HT-29 (cell line): ENCODE measurements at regions not wholly inside any gene's neighbourhood (a gene's known extent, or its start where the extent isn't known, plus 50 kb on each side); places are given as distances from the start of the nearest gene placed in this dataset.
"Not testable (repeated sequence)": the region's sequence is repeated elsewhere in the genome, so short reads cannot be mapped to it uniquely, and the experiment has no call there.

Experiments
- DNase-seq: peaks from one replicate; pipeline ENCODE4 v3.0.0-alpha.2; 2015; ENCODE audit warnings: low spot score

DNA sequence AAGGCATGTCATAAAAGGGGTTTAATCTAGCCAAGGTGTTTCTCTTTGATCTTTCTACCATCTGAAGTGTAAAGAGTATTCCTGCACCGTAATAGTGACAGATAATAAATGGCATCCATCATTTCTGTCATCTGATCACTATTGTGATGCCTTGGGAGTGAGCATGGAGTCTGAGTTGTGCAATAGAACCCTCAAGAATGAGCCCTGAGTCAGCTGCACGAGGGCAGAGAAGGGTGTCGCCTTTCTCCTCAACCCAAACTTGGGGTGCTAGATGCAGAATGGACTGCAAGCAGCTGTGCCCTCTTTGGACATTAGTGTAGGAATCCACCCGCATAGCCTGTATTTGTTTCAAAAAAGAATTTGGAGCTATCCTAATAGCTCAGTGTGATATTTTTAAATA, 115.2 kb downstream of the ZNF37A start:
- DNase-seq = no peak

DNA sequence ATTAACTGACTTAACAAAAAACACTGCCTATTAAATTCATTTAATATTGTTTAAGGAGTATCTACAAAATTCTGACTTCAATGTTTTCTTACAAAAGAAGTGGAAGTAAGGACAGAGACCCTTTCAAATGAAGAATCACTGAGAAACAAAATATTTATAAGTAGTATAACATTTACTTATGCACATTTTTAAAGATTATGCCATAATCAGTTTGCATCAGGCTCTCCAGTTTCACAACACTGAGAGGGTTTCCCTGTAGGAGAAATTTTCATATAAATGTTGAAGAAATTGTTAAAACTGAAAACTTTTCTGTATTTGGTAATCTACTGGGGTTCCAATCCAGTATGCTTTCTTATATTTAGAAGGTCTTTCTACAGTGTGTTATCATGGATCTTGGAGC, 115.6 kb downstream of the ZNF37A start:
- DNase-seq = not testable (repeated sequence)

DNA sequence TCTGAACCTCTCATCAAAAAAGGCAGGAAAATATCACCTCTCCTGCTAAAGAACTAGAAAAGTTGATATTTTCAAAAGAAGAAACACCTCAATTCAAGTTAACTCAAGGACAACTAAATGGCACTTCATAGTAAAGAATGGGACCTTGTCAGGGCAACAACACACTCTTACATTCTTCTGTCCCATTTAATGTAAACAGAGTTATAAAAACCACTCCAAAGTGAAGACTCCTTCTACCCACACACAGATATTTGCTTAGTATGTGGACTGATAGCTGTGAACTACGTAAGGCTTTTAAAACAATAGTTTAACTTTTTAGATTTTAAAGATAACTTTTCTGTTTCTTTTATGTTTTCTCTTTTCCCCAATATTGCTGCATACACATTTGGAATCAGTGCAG, 118.3 kb downstream of the ZNF37A start:
- DNase-seq = no peak

DNA sequence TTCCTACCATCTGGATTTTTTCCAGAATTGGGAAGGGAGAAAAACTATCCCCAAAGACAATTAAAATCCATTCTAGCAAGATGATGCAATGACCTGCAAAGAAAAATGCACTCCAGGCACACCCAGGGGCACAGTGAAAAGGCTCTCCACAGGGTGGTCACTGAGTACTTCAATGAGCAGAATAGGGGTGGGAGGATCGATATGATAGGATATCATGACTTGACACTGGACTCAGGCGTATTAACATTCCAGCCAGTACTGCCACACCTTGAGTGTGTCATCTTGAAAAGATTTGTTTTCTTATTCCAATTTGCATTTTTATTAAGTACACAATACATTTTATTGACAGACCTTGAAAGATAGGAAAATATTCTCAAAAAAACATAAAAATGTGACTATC, 132.2 kb downstream of the ZNF37A start:
- DNase-seq = no peak

DNA sequence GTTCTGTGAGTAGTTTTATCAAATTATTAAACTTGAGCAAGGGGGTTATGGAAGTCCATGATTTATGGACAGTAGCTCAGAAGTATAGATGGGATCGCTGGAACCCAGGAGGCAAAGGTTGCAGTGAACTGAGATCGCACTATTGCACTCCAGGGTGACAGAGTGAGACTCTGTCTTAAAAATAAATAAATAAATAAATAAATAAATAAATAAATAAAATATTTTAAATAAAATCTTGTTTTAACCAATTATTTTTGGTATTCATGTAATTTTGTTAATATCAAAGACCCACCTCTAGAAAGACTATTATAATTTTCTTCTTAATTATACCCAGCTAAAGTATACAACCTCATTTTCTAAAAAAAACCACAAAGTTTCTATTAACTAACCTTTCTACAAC, 134.3 kb downstream of the ZNF37A start:
- no peak for DNase-seq

DNA sequence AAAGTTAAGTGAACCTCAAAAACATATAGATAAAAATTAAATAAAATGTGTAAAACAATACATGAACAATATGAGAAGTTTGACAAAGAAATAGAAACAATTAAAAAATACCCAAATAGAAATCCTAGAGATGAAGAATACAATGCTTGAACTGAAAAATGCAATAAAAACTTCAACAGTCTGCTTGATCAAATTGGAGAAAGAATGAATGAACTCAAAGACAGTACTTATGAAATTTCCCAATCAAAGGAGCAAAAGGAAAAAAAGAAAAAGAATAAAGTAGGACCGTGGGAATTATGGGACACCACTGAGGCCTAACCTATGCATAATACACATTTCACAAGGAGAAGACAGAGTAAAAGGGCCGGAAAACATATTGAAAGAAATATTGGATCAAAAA, 144.3 kb downstream of the ZNF37A start:
- not testable (repeated sequence) for DNase-seq

DNA sequence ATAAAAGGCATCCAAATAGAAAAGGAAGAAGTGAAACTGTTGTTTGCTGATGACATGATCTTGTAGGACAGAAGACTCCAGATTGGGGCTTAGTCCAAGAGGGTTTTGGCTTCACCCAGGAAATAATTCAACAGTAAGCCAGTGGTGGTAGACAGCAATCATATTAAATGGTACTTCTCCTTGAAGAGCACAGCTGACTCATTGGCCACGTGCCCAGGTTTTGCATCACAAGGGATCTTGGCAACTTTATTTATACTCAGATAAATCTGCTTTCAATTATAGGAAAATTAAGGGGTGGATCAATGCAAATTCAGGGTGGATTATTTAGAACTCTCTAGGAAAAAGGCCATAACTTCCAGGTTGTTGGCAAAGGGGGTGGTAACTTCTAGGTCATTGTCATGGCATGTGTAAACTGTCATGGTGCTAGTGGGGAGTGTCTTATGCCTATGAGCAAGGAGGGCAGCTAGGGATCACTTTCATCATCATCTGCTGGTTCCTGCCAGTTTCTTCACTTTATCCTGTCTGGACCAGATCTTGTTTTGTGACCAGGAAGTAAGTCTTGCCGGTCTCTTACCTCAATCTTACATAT, 148.0 kb downstream of the ZNF37A start:
- DNase-seq = peak; percentile 2

DNA sequence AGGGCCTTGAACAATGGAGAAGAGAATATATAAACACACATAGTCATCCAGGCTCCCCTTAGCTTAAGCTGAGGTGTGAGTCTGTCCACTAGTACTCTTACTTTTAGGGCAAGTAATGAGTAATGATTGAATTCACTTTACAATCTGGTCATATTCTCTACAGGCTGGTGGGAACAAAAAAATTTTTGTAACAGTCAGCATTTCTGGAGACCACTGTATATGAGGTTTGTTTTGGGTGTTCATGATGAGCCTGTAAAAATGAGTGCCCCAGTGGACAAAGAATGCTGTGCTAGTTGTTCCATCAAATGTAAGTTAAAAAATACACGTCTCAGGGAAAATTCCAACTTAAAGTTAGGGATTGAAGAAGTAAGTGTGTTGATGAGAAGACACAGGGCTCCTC, 154.0 kb downstream of the ZNF37A start:
- DNase-seq = not testable (repeated sequence)

DNA sequence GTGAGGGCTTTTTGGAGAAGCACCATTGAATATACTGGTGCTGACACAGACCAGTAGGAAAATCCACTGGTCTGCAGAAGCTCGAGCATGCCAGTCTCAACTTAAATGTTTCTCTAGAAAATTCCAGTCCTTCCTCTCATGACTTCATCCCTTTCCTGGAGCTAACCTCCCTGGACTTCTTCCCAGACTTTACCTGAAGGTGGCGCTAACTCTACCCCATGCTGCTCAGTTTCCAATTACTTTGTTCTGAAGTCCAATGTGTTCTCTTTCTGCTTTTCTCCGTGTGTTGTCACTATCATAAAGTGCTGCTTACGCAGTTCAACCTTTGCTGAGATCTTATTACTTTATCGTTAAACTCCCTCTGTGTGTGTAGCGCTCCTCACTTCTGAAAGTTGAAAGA, 158.4 kb downstream of the ZNF37A start:
- DNase-seq = peak; percentile 11

DNA sequence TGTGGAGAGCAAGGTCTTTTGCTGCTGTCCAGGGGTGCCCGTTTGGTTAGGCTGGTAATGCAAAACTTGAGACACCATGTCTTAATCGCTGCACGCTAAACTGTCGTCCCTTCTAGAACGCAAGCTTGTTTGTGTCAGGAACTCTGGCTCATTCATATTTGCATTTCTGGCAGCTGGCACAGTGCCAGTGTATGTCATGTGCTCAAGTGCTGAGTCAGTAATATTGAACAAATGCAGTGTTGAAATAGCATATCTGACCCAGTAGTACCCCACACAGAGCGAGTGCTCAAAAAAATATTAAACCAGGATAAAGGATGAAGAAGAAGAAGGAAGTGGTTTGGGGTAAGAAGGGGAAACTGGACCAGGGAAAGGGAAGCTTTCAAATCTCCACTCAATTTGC, 173.4 kb downstream of the ZNF37A start:
- not testable (repeated sequence) for DNase-seq

DNA sequence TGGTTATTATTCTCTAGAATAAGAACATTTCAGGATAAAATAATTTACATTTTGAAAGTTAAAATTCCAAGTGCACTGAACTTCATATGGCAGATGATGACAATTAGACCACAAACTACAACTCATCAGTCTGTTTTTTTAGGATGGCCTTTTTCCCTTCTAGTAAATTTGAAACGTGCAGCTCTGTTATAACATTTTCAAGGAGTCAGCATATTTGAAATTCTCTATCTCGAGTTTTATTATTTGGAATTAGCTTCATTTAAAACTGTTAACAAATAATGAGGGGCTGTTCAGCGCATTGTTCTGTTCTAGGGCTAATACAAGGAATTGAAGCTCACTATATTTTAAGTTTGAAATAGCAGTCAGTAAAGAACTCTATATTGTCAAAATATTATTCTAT, 176.9 kb downstream of the ZNF37A start:
- DNase-seq = not testable (repeated sequence)

DNA sequence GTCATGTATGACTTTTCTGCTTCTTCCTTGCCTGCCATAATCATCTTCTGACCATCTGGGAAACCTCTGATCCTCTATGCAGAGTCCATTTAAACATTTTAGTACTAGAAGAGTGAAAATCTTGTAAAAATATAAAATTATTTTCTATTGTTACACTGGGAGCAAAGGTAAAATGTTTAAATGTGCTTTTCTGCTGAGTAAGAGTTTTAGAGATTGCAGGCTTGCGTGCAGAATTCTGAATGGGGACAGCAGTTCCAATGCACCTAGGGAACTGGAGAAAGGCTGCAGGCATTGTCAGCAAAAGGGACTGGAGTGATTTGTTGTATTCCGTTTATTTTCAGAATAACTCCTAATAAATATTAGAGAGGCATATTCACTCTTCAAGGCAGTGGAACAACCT, 180.7 kb downstream of the ZNF37A start:
- not testable (repeated sequence) for DNase-seq

DNA sequence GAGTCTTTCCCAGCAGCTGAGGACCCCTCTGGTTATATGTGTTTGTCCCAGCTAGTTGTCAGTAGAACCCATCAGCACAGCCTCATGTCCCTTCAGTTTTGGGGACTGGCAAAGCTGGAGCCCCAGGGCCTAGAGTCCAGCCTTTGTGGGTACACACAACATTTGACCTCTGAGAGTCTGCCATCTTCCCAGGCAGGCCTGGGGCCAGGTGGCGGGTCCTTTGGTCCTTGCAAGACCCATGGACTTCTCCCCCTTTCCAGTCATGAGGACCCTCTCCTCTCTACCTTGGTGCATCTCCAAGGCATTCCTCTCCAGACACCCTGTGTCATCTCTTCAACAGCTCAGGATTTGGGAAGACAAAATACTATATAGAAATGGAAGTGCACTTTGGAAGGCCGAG, 198.4 kb downstream of the ZNF37A start:
- not testable (repeated sequence) for DNase-seq

DNA sequence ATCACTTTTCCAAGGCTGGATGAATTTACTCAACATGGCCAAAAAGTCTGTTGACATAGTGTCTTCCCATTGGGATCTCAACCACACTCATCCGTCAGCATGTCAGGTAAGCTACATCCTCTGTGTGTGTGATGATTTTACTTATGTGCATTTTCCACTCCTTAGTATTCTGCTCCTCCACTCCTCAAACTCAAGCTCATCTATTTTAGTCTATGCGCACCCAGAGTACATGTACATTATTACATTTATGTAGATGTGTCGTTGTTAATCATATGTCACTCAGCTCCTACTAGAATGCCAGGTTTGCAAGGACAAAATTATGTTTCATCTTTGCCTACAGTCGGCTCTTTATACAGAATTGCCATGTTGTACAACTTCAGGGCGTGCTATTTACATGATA, 216.0 kb downstream of the ZNF37A start:
- DNase-seq = not testable (repeated sequence)

DNA sequence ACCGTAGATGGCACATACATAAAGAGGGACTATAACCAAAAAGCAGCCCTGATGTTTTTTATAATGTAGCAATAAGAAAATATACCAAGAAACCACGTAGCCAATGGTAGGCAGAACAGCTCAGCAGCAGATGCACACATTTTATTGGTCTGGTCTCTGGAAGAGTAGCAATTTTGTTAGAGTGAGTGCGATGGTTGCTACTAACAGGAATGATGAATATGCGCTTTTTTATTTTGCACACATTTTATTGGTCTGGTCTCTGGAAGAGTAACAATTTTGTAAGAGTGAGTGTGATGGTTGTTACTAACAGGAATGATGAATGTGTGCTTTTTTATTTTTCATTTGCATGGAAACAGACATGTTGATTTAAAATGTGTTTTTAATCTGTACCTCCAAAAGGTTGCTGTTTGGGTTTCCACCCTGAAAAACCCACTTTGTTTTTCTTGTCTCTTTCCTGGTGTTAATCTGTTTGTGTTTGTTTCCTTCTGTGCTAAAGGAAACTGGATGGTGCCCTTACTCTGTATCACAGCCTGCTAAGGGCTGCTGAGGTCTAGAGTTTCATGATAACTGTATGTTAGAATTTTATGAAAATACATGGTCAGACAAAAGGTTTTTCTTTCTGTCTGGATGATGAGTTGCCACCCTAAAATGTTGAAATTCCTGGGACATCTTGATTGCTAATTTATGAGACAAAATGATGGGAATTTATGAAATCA, 221.1 kb downstream of the ZNF37A start:
- DNase-seq = not testable (repeated sequence)

DNA sequence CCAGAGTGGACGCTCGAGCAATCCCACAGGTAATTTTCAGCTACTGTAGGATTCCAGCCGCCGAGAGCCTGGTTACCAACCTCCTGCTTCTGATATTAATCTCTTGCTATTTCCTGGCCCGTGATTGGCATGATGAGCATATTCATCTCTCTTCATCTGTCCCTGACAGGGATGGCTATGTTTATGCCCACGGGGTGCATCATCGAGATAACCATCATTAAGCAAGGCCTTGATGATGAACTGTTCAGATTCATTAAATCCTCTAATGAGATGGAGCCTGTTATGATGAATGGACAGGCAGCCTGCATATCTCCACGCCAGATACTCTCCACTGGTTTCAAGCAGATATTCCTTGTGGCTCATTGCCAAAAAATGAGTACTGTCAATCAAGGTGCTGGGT, 227.3 kb downstream of the ZNF37A start:
- not testable (repeated sequence) for DNase-seq

DNA sequence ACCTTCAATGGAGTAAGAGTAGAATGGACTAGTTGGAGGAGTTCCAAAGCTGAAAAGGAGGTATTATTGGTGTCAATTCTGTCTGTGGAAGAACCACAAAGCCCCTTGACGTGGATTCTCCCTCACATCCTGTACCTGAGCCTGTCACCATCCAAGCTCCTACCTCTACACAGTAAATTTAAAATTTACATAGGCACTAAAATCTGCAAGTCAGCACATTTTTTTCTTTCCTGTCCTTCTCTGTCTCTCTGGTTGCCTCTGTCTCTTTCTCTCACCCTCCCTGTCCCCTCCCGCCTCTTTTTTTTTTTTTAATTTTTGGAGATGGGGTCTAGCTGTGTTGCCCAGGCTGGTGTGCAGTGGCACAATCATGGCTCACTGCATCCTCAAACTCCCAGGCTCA, 236.2 kb downstream of the ZNF37A start:
- not testable (repeated sequence) for DNase-seq

DNA sequence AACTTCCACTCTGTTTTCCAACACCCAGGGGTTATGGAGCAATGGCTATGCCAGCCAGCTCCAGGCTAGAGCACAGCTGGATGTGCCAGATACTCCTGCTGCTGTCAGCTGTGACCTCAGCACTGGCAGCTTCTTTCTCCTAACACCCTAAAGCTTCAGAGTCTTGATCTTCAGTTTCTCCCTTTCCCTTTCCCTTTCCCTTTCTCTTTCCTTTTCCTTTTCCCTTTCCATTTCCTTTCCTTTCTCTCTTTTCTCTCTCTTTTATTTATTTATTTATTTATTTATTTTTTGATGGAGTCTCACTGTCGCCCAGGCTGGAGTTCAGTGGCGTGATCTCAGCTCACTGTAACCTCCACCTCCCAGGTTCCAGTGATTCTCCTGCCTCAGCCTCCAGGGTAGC, 237.0 kb downstream of the ZNF37A start:
- DNase-seq = not testable (repeated sequence)

DNA sequence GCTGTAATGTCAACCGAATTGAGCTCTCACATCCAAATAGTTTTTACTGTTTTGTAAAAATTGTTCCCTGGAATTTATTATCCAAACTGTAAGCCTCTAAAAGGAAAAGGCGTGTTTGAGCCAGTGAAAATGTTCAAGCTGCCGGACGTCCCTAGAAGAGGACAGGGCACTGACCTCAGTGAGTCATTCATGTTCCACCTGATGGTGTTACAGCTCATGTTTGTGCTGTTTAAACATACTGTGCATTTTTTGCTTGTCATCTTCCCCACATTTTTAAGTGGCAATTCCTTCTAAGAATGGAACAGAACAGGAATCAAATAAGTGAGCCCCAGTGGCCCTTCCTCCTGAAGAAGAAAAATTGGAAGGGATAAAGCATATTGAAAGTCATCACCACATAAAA, 239.6 kb downstream of the ZNF37A start:
- DNase-seq = not testable (repeated sequence)

DNA sequence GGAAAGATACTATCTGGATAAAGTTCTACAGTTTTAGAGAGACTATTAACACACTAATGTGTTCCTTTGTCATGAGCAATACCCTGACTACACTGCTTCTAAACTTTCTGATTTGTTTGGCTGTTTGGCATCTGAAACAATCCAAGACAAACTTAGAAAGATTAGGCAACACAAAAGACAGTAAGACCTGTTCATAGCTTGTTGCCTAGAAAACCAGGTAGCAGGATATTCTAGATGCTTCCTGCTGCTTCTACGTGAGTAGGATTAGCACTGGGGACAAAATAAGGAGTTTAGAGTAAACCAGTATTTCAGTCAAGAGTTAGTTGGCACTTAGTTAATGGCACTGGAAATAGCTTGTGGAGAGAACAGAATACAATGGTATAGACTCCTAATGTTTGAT, 256.5 kb downstream of the ZNF37A start:
- not testable (repeated sequence) for DNase-seq

DNA sequence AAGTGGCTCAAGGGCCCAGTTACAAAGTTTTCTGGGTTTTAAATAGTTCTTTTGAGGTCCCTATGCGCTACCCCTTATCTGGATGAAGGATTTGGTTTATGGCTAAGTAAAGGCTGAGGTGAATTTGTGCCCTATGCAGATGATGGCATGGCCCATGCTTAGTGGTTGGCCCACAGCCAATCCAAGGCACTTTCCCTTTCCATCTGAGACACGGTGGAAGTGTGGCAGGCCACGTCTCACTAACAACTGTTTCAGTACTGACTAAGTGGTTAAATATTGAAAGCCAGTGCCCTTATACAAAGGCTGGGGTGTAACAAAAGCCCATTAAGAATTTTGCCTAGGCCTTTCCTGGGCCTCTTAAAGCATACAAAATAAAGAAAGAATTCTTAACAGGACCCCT, 260.3 kb downstream of the ZNF37A start:
- not testable (repeated sequence) for DNase-seq

DNA sequence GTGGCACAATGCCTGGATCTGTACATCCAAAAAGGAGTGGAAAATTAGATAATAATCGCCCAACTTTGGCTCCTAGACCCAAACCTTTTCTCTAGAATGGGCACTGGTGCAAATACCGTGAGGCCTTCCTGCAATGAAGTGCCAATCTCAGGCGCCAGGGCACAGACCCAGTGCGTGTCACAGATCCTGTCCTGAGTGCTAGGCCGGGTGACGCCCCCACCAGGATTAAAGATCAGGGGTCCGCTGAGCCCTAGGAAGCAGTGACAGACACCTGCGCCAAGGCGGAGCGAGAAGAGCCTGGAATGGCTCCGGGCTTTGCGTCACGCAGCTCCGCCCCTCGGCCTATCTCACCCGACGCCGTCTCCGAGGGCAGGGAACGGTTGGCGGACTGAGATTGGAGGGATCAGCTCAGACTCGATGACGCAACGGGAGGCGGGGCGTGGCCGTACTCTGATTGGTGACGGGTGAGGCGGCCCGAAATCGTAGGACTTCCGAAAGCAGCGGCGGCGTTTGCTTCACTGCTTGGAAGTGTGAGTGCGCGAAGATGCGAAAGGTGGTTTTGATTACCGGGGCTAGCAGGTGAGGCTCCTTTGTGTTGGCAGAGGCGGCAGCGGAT, 261.9 kb downstream of the ZNF37A start:
- peak; percentile 66 for DNase-seq

DNA sequence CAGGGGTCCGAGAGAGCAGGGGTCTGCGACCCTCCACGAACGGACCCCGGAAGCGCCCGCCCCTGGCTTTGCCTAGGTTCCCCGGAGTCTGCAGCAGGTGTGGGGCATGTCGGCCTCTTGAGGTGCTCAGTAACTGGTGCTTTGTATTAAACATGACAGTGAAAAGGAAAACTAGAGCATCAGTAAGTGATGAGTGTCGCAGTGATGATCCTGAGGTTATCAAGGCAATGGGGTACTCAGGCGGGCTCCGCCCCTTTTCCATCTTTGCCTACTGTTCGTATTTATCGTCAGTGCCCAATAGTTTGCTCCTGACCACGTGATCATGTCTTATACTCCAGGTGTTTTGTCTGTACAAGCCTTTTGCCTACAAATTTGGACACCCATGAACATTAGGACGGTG, 262.4 kb downstream of the ZNF37A start:
- DNase-seq = peak; percentile 19
